Loucy (cell line): ENCODE measurements at regions not wholly inside any gene's neighbourhood (a gene's known extent, or its start where the extent isn't known, plus 50 kb on each side); places are given as distances from the start of the nearest gene placed in this dataset.

ENCODE experiments used
- EZH2phosphoT487 ChIP-seq: fragments of 200-600 bp; IDR thresholded peaks from 2 replicates; pipeline ENCODE4 v1.6.1; 2018; ENCODE audit warnings: antibody characterized with exemption, mild to moderate bottlenecking, moderate library complexity, borderline replicate concordance
- TF ChIP-seq, protein P1 (sequence below): fragments of 200-600 bp; sonication (generic); conservative IDR thresholded peaks from 2 replicates; pipeline ENCODE4 v1.5.1; 2014; ENCODE audit warnings: mild to moderate bottlenecking, antibody characterized with exemption, low read length

GRCh38 chr12:104852102-104852501 lies 106.0 kb downstream of the SLC41A2 start:
- TF ChIP-seq, protein P1, sequence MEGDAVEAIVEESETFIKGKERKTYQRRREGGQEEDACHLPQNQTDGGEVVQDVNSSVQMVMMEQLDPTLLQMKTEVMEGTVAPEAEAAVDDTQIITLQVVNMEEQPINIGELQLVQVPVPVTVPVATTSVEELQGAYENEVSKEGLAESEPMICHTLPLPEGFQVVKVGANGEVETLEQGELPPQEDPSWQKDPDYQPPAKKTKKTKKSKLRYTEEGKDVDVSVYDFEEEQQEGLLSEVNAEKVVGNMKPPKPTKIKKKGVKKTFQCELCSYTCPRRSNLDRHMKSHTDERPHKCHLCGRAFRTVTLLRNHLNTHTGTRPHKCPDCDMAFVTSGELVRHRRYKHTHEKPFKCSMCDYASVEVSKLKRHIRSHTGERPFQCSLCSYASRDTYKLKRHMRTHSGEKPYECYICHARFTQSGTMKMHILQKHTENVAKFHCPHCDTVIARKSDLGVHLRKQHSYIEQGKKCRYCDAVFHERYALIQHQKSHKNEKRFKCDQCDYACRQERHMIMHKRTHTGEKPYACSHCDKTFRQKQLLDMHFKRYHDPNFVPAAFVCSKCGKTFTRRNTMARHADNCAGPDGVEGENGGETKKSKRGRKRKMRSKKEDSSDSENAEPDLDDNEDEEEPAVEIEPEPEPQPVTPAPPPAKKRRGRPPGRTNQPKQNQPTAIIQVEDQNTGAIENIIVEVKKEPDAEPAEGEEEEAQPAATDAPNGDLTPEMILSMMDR, result no peak
- TF ChIP-seq EZH2phosphoT487, result no peak
